ENCODE measurements at regions not wholly inside any gene's neighbourhood (a gene's known extent, or its start where the extent isn't known, plus 50 kb on each side); places are given as distances from the start of the nearest gene placed in this dataset.

DNA sequence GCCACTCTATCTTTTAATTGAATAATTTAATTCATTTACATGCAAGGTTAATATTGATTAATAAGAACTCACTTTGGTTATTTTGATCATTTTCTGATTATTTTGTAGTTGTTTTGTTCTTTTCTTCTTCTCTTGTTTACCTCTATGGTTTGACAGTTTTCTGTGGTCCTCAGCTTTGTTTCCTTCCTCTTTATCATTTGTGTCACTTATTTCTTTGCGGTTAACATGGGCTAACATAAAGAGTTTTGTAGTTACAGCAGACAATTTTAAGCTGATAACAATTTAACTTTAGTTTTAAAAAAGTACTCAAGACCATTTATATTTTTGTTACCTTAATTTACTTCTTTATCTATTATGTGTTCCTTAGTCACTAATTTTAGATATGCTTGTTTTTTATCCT lies 1032.8 kb upstream of the RAG2 start:
- Histone ChIP-seq H3K9me2 (ENCODE audit: insufficient read depth) (no peaks in the 10 kb centered on the region), H2AFZ (ENCODE audit: low read depth, low read length, poor library complexity, severe bottlenecking) (no peak overlapping the region), H3K4me3 (replicated peaks in 1 of 2; ENCODE audit: low read depth in 1 of 2, low read length in 2 of 2) (no peak overlapping the region), H3K9ac (ENCODE audit: low read length) (no peak overlapping the region), H3K79me2 (ENCODE audit: insufficient read depth, low read length) (no peaks in the 10 kb centered on the region), H3K27ac (ENCODE audit: low read depth, low read length) (no peak overlapping the region), H3K9me3 (ENCODE audit: control insufficient read depth in 1 of 2, insufficient read depth in 1 of 2, low read depth in 1 of 2, low read length in 2 of 2) (peaks cover 7 to 8% of the 10 kb centered on the region in 2 experiments; a peak in 2 of 4 replicates), H4K20me1 (ENCODE audit: insufficient read depth) (no peaks in the 10 kb centered on the region), H3K4me2 (ENCODE audit: low read length) (no peak overlapping the region), H3K4me1 (ENCODE audit: control insufficient read depth in 1 of 2, insufficient read depth in 2 of 2, low read length in 2 of 2) (no peaks in the 10 kb centered on the region), H3K36me3 (ENCODE audit: control insufficient read depth in 1 of 2, insufficient read depth in 2 of 2, low read length in 2 of 2) (no peaks in the 10 kb centered on the region), H3K27me3 (ENCODE audit: insufficient read depth, low read length) (no peaks in the 10 kb centered on the region)
- no peak for DNase-seq (ENCODE audit: low read depth, low spot score)
- BruUV-seq (replicated peaks) = no TSS peak
- intact Hi-C loops (cut with micrococcal nuclease) = no loop called here
- ChIA-PET POLR2A (no interaction called here), RAD21 (ENCODE audit: low non-redundant PET in 1 of 2, low total read pairs in 2 of 2, uncharacterized antibody in 2 of 2, unreplicated experiment in 2 of 2) (no interaction called here), CTCF (no interaction called here)
- ATAC-seq = no peak
- TF ChIP-seq EGR1 (IDR thresholded peaks at IDR 0.05; ENCODE audit: low read depth) = no peak
- TF ChIP-seq ZFX (IDR thresholded peaks at IDR 0.05) = no peak
- no peak for TF ChIP-seq SP1 (IDR thresholded peaks at IDR 0.05; ENCODE audit: low read depth)
- TF ChIP-seq FOSL1 (IDR thresholded peaks at IDR 0.05; ENCODE audit: low read depth) = no peak
- no peak for TF ChIP-seq POLR2AphosphoS5 (IDR thresholded peaks at IDR 0.05; ENCODE audit: low read depth, low read length)
- TF ChIP-seq, protein P1, sequence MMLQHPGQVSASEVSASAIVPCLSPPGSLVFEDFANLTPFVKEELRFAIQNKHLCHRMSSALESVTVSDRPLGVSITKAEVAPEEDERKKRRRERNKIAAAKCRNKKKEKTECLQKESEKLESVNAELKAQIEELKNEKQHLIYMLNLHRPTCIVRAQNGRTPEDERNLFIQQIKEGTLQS (IDR thresholded peaks at IDR 0.05) = no peak
- TF ChIP-seq, protein P2, sequence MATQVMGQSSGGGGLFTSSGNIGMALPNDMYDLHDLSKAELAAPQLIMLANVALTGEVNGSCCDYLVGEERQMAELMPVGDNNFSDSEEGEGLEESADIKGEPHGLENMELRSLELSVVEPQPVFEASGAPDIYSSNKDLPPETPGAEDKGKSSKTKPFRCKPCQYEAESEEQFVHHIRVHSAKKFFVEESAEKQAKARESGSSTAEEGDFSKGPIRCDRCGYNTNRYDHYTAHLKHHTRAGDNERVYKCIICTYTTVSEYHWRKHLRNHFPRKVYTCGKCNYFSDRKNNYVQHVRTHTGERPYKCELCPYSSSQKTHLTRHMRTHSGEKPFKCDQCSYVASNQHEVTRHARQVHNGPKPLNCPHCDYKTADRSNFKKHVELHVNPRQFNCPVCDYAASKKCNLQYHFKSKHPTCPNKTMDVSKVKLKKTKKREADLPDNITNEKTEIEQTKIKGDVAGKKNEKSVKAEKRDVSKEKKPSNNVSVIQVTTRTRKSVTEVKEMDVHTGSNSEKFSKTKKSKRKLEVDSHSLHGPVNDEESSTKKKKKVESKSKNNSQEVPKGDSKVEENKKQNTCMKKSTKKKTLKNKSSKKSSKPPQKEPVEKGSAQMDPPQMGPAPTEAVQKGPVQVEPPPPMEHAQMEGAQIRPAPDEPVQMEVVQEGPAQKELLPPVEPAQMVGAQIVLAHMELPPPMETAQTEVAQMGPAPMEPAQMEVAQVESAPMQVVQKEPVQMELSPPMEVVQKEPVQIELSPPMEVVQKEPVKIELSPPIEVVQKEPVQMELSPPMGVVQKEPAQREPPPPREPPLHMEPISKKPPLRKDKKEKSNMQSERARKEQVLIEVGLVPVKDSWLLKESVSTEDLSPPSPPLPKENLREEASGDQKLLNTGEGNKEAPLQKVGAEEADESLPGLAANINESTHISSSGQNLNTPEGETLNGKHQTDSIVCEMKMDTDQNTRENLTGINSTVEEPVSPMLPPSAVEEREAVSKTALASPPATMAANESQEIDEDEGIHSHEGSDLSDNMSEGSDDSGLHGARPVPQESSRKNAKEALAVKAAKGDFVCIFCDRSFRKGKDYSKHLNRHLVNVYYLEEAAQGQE (IDR thresholded peaks at IDR 0.05; ENCODE audit: low read depth) = no peak
- TF ChIP-seq CBX3 (IDR thresholded peaks at IDR 0.05; ENCODE audit: low read depth) = no peak
- TF ChIP-seq CEBPB (IDR thresholded peaks at IDR 0.05; ENCODE audit: low read depth) = no peak
- TF ChIP-seq SIN3A (IDR thresholded peaks at IDR 0.05; ENCODE audit: low read depth) = no peak
- no peak for TF ChIP-seq SRF (IDR thresholded peaks at IDR 0.05; ENCODE audit: low read depth)
